Left lung (tissue), 4 donors: ENCODE measurements at regions not wholly inside any gene's neighbourhood (a gene's known extent, or its start where the extent isn't known, plus 50 kb on each side); places are given as distances from the start of the nearest gene placed in this dataset.

Experiments
- ATAC-seq: fragments of 200-7000 bp; cut with Tn5 transposase; one replicate; pipeline ENCODE4 v1.9.1; 2020; ENCODE audit warnings: moderate library complexity
- DNase-seq, 4 donors: peaks; one replicate each; pipeline ENCODE4 v3.0.0-alpha.2; 2013 to 2020
- H3K27ac ChIP-seq, 2 donors: fragments of 200-600 bp; sonication (generic) in 1 of 2; one replicate each; pipeline versions ENCODE4 v1.5.0 to v1.8.0; 2020 to 2021
- H3K27me3 ChIP-seq, 2 donors: fragments of 200-600 bp; sonication (generic) in 1 of 2; one replicate each; pipeline versions ENCODE4 v1.5.0 to v1.8.0; 2020 to 2021
- H3K36me3 ChIP-seq, 2 donors: fragments of 200-600 bp; sonication (generic) in 1 of 2; one replicate each; pipeline versions ENCODE4 v1.5.0 to v1.8.0; 2020 to 2021
- H3K4me1 ChIP-seq, 2 donors: fragments of 200-600 bp; one replicate each; pipeline ENCODE4 v1.8.0; 2021
- H3K4me3 ChIP-seq, 2 donors: fragments of 200-600 bp; sonication (generic) in 1 of 2; one replicate each; pipeline versions ENCODE4 v1.5.0 to v1.8.0; 2020 to 2021; ENCODE audit warnings: mild to moderate bottlenecking in 1 of 2
- H3K9me3 ChIP-seq, 2 donors: fragments of 200-600 bp; sonication (generic) in 1 of 2; one replicate each; pipeline versions ENCODE4 v1.5.0 to v1.8.0; 2020 to 2021
- CTCF ChIP-seq, 2 donors: fragments of 200-600 bp; sonication (generic) in 1 of 2; IDR thresholded peaks; one replicate each; pipeline versions ENCODE4 v1.5.0 to v1.8.0; 2021; ENCODE audit warnings: antibody characterized with exemption in 2 of 2
- intact Hi-C, 2 donors: fragments of 100-400 bp; cut with DNase I; formaldehyde crosslinking; loops; one replicate each; pipeline versions ENCODE4 v1.11.2 to v1.14.2; 2022
- donor health status: DM: no; HTN: yes; CAD: no.
- donor health status: DM: no; HTN: no; CAD: no.

GRCh38 chr5:158013939-158014338, 155.0 kb upstream of the CLINT1 start:
- Histone ChIP-seq H3K4me1 (no peaks in the 10 kb centered on the region), H3K27me3 (peaks cover 0 to 5% of the 10 kb centered on the region in 2 donors), H3K36me3 (no peaks in the 10 kb centered on the region), H3K9me3 (no peaks in the 10 kb centered on the region), H3K4me3 (no peak overlapping the region), H3K27ac (no peak overlapping the region)
- intact Hi-C loops: no loop called here
- no peak for TF ChIP-seq CTCF (IDR thresholded peaks at IDR 0.05)
- peak in 1 of 4 donors; percentile 9 for DNase-seq
- peak; percentile 53 for ATAC-seq

- no peaks in the 10 kb centered on the region for H3K36me3 ChIP-seq
- ATAC-seq: no peak
- H3K4me3 ChIP-seq: no peak overlapping the region
- H3K4me1 ChIP-seq: no peaks in the 10 kb centered on the region
- TF ChIP-seq CTCF (IDR thresholded peaks at IDR 0.05): no peak
- peaks cover 0 to 5% of the 10 kb centered on the region in 2 donors for H3K27me3 ChIP-seq
- H3K27ac ChIP-seq: no peak overlapping the region
- intact Hi-C loops: no loop called here
- H3K9me3 ChIP-seq: no peaks in the 10 kb centered on the region
- DNase-seq: no peak
These were observed 154.4 kb upstream of the CLINT1 start for GRCh38 chr5:158013303-158013702.

GRCh38 chr5:158011422-158011821, 152.5 kb upstream of the CLINT1 start:
- Histone ChIP-seq H3K9me3 (no peaks in the 10 kb centered on the region), H3K4me3 (no peak overlapping the region), H3K36me3 (no peaks in the 10 kb centered on the region), H3K27ac (no peak overlapping the region), H3K27me3 (peaks cover 0 to 5% of the 10 kb centered on the region in 2 donors), H3K4me1 (no peaks in the 10 kb centered on the region)
- no peak for DNase-seq
- intact Hi-C loops: no loop called here
- ATAC-seq: no peak
- TF ChIP-seq CTCF (IDR thresholded peaks at IDR 0.05): no peak

GRCh38 chr5:158010831-158011230, 151.9 kb upstream of the CLINT1 start:
- Histone ChIP-seq H3K27ac (no peak overlapping the region), H3K36me3 (no peaks in the 10 kb centered on the region), H3K4me3 (no peak overlapping the region), H3K27me3 (peaks cover 0 to 5% of the 10 kb centered on the region in 2 donors), H3K4me1 (no peaks in the 10 kb centered on the region), H3K9me3 (peaks cover 0 to 5% of the 10 kb centered on the region in 2 donors)
- DNase-seq (no peak), ATAC-seq (no peak)
- intact Hi-C loops: no loop called here
- no peak for TF ChIP-seq CTCF (IDR thresholded peaks at IDR 0.05)

GRCh38 chr5:158007336-158007735, 148.4 kb upstream of the CLINT1 start:
- Histone ChIP-seq H3K4me1 (no peaks in the 10 kb centered on the region), H3K4me3 (no peak overlapping the region), H3K9me3 (peaks cover 0 to 8% of the 10 kb centered on the region in 2 donors), H3K27me3 (peaks cover 0 to 5% of the 10 kb centered on the region in 2 donors), H3K27ac (no peak overlapping the region), H3K36me3 (no peaks in the 10 kb centered on the region)
- TF ChIP-seq CTCF (IDR thresholded peaks at IDR 0.05): no peak
- DNase-seq (no peak), ATAC-seq (no peak)
- intact Hi-C loops: no loop called here
